MCF 10A (cell line): ENCODE measurements at regions not wholly inside any gene's neighbourhood (a gene's known extent, or its start where the extent isn't known, plus 50 kb on each side); places are given as distances from the start of the nearest gene placed in this dataset.

Experiments
- BruUV-seq: library from RNA; stranded (reverse); fragments of 400-500 nt; replicated peaks from 2 replicates; lab custom pipeline; 2021; lab: Mats Ljungman, UMichigan
- CTCF ChIA-PET: fragments of 300-600 bp; sonication (Branson Sonifier 250); formaldehyde crosslinking; extraction: SDS; loops from one replicate; lab custom pipeline; 2021; ENCODE audit warnings: antibody characterized with exemption, inconsistent platforms; lab: Yijun Ruan, JAX
- POLR2A ChIA-PET: fragments of 300-600, 350-650 bp; sonication (Branson Sonifier 250); formaldehyde crosslinking; extraction: SDS; loops from one replicate; lab custom pipeline; 2020; ENCODE audit warnings: antibody characterized with exemption, inconsistent platforms; lab: Yijun Ruan, JAX
- DNase-seq: peaks from one replicate; pipeline ENCODE4 v3.0.0-alpha.2; 2018; ENCODE audit not compliant: unreplicated experiment
- H3K27ac Mint-ChIP-seq: one replicate; pipeline ENCODE4 v1.8.0; 2022; ENCODE audit warnings: mild to moderate bottlenecking, low read depth, mixed read lengths; ENCODE audit not compliant: unreplicated experiment
- H3K27me3 Mint-ChIP-seq: one replicate; pipeline ENCODE4 v1.8.0; 2022; ENCODE audit warnings: mixed read lengths; ENCODE audit not compliant: insufficient read depth, unreplicated experiment
- H3K36me3 Mint-ChIP-seq: one replicate; pipeline ENCODE4 v1.8.0; 2022; ENCODE audit warnings: mild to moderate bottlenecking, moderate library complexity, mixed read lengths; ENCODE audit not compliant: insufficient read depth, unreplicated experiment
- H3K4me1 Mint-ChIP-seq: one replicate; pipeline ENCODE4 v1.8.0; 2022; ENCODE audit warnings: mixed read lengths; ENCODE audit not compliant: insufficient read depth, unreplicated experiment
- H3K4me3 Mint-ChIP-seq: one replicate; pipeline ENCODE4 v1.8.0; 2022; ENCODE audit warnings: mild to moderate bottlenecking, moderate library complexity, mixed read lengths; ENCODE audit not compliant: unreplicated experiment
- H3K9me3 Mint-ChIP-seq: one replicate; pipeline ENCODE4 v1.8.0; 2022; ENCODE audit warnings: mixed read lengths; ENCODE audit not compliant: unreplicated experiment
- intact Hi-C: fragments of 100-400 bp; cut with micrococcal nuclease; formaldehyde crosslinking; loops from 2 replicates; pipeline ENCODE4 v1.14.1; 2022
- TF ChIP-seq, protein P1 (sequence below): fragments of 200-600 bp; IDR thresholded peaks from one replicate; pipeline ENCODE4 v1.8.0; 2022; ENCODE audit warnings: antibody characterized with exemption, mild to moderate bottlenecking; ENCODE audit not compliant: unreplicated experiment

DNA sequence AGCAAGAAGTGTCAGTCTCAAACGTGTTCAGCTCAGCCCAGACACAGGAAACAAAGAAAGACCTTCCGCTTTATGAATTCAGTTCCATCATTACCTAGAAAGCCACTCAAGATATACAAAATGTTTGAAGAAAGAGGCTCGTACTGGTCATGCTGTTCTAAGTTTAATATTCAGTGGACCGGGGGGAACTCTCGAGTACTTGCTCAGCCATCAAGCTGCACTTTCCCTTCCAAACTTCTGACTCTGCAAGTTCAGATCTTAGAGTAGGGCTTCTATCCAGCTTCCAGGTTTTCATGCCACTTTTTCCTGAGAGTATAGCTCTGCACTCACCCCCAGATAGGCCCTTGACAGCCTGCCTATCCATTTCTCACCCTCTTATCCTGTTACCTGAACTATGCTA, 62.8 kb upstream of the OSBPL8 start:
- ChIA-PET POLR2A (interaction anchor here (1.5 to 3.5 kb wide), 2 partner anchors 35 to 169 kb away, joined by 3 to 21 read pairs; no protein-coding TSS in a partner anchor), CTCF (interaction anchor here (0.5 to 3.5 kb wide), 15 partner anchors 10 to 388 kb away, joined by 3 to 72 read pairs (median 4); no protein-coding TSS in a partner anchor)
- intact Hi-C loops, result loop anchor here (5.0 kb wide), 2 partner anchors 1065 to 1305 kb away; no protein-coding TSS in a partner anchor
- TF ChIP-seq, protein P1, sequence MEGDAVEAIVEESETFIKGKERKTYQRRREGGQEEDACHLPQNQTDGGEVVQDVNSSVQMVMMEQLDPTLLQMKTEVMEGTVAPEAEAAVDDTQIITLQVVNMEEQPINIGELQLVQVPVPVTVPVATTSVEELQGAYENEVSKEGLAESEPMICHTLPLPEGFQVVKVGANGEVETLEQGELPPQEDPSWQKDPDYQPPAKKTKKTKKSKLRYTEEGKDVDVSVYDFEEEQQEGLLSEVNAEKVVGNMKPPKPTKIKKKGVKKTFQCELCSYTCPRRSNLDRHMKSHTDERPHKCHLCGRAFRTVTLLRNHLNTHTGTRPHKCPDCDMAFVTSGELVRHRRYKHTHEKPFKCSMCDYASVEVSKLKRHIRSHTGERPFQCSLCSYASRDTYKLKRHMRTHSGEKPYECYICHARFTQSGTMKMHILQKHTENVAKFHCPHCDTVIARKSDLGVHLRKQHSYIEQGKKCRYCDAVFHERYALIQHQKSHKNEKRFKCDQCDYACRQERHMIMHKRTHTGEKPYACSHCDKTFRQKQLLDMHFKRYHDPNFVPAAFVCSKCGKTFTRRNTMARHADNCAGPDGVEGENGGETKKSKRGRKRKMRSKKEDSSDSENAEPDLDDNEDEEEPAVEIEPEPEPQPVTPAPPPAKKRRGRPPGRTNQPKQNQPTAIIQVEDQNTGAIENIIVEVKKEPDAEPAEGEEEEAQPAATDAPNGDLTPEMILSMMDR, result no peak
- no peak overlapping the region for H3K4me3 Mint-ChIP-seq
- H3K9me3 Mint-ChIP-seq, result no peaks in the 10 kb centered on the region
- H3K27ac Mint-ChIP-seq, result no peak overlapping the region
- DNase-seq, result no peak
- H3K36me3 Mint-ChIP-seq, result no peaks in the 10 kb centered on the region
- H3K27me3 Mint-ChIP-seq, result no peaks in the 10 kb centered on the region
- peaks cover 5% of the 10 kb centered on the region for H3K4me1 Mint-ChIP-seq
- no TSS peak for BruUV-seq

DNA sequence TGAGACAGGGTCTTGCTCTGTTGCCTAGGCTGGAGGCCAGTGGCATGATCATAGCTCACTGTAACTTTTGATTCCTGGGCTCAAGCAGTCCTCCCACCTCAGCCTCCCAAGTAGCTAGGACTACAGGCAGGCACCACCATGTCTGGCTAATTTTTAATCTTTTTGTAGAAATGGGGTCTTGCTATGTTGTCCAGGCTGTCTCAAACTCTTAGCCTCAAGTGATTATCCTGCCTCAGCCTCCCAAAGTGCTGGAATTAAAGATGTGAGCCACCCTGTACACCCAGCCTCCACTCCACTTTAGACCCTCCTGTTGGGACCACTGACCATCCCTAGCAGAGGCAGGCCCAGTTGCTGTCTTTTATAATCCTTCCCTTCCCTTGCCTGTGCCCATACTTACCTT, 63.3 kb upstream of the OSBPL8 start:
- H3K36me3 Mint-ChIP-seq, result no peaks in the 10 kb centered on the region
- H3K27ac Mint-ChIP-seq, result no peak overlapping the region
- intact Hi-C loops, result loop anchor here (5.0 kb wide), 2 partner anchors 1064 to 1304 kb away; no protein-coding TSS in a partner anchor
- DNase-seq, result no peak
- H3K4me3 Mint-ChIP-seq, result no peak overlapping the region
- POLR2A ChIA-PET, result interaction anchor here (1.5 to 3.5 kb wide), 2 partner anchors 36 to 169 kb away, joined by 3 to 21 read pairs; no protein-coding TSS in a partner anchor
- no TSS peak for BruUV-seq
- CTCF ChIA-PET, result interaction anchor here (0.6 to 3.5 kb wide), 11 partner anchors 9 to 992 kb away, joined by 3 to 72 read pairs (median 4); no protein-coding TSS in a partner anchor
- TF ChIP-seq, protein P1, result no peak
- H3K9me3 Mint-ChIP-seq, result no peaks in the 10 kb centered on the region
- H3K4me1 Mint-ChIP-seq, result peaks cover 5% of the 10 kb centered on the region
- no peaks in the 10 kb centered on the region for H3K27me3 Mint-ChIP-seq

DNA sequence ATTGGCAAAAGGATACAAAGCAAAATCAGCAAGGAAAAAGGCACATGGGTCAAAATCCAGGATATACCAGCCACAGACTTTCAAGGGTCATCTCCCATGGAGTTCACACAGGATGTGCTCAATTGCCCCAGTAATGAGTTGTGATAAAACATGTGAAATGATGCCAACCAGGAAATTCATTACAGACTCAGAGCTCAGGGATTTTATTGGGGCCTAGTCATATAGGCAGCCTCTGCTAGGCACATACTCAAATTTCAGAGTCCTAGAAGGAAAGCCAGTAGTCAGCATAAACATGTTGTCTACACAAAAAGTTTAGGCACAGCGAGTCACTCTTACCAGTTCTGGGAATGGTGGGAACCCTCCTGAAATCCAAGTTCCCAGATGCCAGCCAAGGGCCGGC, 64.4 kb upstream of the OSBPL8 start:
- no peak overlapping the region for H3K27ac Mint-ChIP-seq

More for the DNA sequence above, 64.4 kb upstream of the OSBPL8 start:
- BruUV-seq, result no TSS peak
- TF ChIP-seq, protein P1, result no peak
- Mint-ChIP-seq H3K4me1 (peaks cover 5% of the 10 kb centered on the region), H3K9me3 (no peaks in the 10 kb centered on the region), H3K4me3 (no peak overlapping the region), H3K36me3 (no peaks in the 10 kb centered on the region), H3K27me3 (no peaks in the 10 kb centered on the region)
- DNase-seq, result no peak
- ChIA-PET CTCF (interaction anchor here (0.6 to 3.5 kb wide), 3 partner anchors 70 to 196 kb away, joined by 3 to 72 read pairs (median 20); no protein-coding TSS in a partner anchor), POLR2A (interaction anchor here (3.5 kb wide), 1 partner anchor 168 kb away, joined by 21 read pairs; no protein-coding TSS in a partner anchor)
- intact Hi-C loops, result loop anchor here (5.0 kb wide), 2 partner anchors 1063 to 1303 kb away; no protein-coding TSS in a partner anchor
